ENCODE measurements at regions not wholly inside any gene's neighbourhood (a gene's known extent, or its start where the extent isn't known, plus 50 kb on each side); places are given as distances from the start of the nearest gene placed in this dataset.

DNA sequence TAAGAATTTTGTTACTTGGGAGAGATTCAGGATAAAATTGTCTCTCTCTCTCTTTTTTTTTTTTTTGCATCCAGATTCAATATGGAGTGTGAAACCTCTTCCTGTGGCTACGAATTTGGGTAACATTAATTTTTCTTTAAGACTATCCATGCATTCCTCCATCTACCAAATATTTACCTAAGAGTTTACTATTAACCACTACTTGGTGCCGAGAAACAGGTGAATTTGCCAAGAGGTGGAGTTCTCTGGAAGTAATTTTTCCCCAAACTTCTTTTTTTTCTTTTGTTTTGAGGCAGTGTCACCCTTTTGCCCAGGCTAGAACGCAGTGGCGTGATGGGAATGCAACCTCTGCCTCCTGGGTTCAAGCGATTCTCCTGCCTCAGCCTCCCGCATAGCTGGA is 206.3 kb upstream of the VLDLR start:
- H3K36me3 ChIP-seq (ENCODE audit: control insufficient read depth, insufficient read depth, low read length), result no peaks in the 10 kb centered on the region
- ATAC-seq (no peak), DNase-seq (ENCODE audit: extremely low read depth in 1 of 4, low spot score in 3 of 4) (no peak), FAIRE-seq (no peak)
- H3K4me1 ChIP-seq (replicated peaks in 1 of 2; ENCODE audit: control insufficient read depth in 2 of 2, insufficient read depth in 2 of 2, low read length in 2 of 2), result no peaks in the 10 kb centered on the region
- intact Hi-C loops (cut with micrococcal nuclease) (no loop called here), in situ Hi-C loops (cut with MboI) (no loop called here)
- no TSS peak for BruUV-seq (replicated peaks)
- H3K9ac ChIP-seq (ENCODE audit: insufficient read depth in 1 of 2, low read depth in 2 of 2, low read length in 2 of 2), result no peak overlapping the region
- no peak overlapping the region for H2AFZ ChIP-seq (ENCODE audit: low read depth, low read length)
- 0% methylated on average over 6 of the region's 6 CpGs for WGBS (ENCODE audit: insufficient coverage, low coverage, missing lambda C conversion rate)
- no peak overlapping the region for H3K4me3 ChIP-seq
- no peaks in the 10 kb centered on the region for H3K27me3 ChIP-seq (ENCODE audit: control insufficient read depth in 2 of 2, insufficient read depth in 2 of 2, low read length in 2 of 2)
- no peaks in the 10 kb centered on the region for H3K9me1 ChIP-seq (ENCODE audit: control insufficient read depth, insufficient read depth, low read length)
- no peaks in the 10 kb centered on the region for H4K20me1 ChIP-seq (replicated peaks; ENCODE audit: control insufficient read depth, insufficient read depth, low read length)
- CTCF ChIA-PET (ENCODE audit: low intra/inter-chr PET ratio), result no interaction called here
- no peaks in the 10 kb centered on the region for H3K79me2 ChIP-seq (ENCODE audit: control insufficient read depth, insufficient read depth, low read length)
- TF ChIP-seq DMBX1 (CRISPR knock-in tag; IDR thresholded peaks at IDR 0.05; ENCODE audit: borderline replicate concordance), result no peak
- TF ChIP-seq, protein P1, sequence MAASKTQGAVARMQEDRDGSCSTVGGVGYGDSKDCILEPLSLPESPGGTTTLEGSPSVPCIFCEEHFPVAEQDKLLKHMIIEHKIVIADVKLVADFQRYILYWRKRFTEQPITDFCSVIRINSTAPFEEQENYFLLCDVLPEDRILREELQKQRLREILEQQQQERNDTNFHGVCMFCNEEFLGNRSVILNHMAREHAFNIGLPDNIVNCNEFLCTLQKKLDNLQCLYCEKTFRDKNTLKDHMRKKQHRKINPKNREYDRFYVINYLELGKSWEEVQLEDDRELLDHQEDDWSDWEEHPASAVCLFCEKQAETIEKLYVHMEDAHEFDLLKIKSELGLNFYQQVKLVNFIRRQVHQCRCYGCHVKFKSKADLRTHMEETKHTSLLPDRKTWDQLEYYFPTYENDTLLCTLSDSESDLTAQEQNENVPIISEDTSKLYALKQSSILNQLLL (CRISPR knock-in tag; IDR thresholded peaks at IDR 0.05; ENCODE audit: borderline replicate concordance), result no peak
- TF ChIP-seq NR2F6 (CRISPR knock-in tag; IDR thresholded peaks at IDR 0.05), result no peak
- no peak for TF ChIP-seq ZNF384 (IDR thresholded peaks at IDR 0.05; ENCODE audit: low read depth, low read length)
- TF ChIP-seq GABPB1 (CRISPR knock-in tag; IDR thresholded peaks at IDR 0.05), result no peak
- TF ChIP-seq SRF (CRISPR knock-in tag; IDR thresholded peaks at IDR 0.05), result no peak
- no peak for TF ChIP-seq NRF1 (conservative IDR thresholded peaks at IDR 0.05 in 1 of 2, IDR thresholded peaks at IDR 0.05 in 1 of 2)
- TF ChIP-seq, protein P2, sequence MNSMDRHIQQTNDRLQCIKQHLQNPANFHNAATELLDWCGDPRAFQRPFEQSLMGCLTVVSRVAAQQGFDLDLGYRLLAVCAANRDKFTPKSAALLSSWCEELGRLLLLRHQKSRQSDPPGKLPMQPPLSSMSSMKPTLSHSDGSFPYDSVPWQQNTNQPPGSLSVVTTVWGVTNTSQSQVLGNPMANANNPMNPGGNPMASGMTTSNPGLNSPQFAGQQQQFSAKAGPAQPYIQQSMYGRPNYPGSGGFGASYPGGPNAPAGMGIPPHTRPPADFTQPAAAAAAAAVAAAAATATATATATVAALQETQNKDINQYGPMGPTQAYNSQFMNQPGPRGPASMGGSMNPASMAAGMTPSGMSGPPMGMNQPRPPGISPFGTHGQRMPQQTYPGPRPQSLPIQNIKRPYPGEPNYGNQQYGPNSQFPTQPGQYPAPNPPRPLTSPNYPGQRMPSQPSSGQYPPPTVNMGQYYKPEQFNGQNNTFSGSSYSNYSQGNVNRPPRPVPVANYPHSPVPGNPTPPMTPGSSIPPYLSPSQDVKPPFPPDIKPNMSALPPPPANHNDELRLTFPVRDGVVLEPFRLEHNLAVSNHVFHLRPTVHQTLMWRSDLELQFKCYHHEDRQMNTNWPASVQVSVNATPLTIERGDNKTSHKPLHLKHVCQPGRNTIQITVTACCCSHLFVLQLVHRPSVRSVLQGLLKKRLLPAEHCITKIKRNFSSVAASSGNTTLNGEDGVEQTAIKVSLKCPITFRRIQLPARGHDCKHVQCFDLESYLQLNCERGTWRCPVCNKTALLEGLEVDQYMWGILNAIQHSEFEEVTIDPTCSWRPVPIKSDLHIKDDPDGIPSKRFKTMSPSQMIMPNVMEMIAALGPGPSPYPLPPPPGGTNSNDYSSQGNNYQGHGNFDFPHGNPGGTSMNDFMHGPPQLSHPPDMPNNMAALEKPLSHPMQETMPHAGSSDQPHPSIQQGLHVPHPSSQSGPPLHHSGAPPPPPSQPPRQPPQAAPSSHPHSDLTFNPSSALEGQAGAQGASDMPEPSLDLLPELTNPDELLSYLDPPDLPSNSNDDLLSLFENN (IDR thresholded peaks at IDR 0.05; ENCODE audit: low read depth in 2 of 2, low read length in 2 of 2), result no peak
- TF ChIP-seq, protein P3, sequence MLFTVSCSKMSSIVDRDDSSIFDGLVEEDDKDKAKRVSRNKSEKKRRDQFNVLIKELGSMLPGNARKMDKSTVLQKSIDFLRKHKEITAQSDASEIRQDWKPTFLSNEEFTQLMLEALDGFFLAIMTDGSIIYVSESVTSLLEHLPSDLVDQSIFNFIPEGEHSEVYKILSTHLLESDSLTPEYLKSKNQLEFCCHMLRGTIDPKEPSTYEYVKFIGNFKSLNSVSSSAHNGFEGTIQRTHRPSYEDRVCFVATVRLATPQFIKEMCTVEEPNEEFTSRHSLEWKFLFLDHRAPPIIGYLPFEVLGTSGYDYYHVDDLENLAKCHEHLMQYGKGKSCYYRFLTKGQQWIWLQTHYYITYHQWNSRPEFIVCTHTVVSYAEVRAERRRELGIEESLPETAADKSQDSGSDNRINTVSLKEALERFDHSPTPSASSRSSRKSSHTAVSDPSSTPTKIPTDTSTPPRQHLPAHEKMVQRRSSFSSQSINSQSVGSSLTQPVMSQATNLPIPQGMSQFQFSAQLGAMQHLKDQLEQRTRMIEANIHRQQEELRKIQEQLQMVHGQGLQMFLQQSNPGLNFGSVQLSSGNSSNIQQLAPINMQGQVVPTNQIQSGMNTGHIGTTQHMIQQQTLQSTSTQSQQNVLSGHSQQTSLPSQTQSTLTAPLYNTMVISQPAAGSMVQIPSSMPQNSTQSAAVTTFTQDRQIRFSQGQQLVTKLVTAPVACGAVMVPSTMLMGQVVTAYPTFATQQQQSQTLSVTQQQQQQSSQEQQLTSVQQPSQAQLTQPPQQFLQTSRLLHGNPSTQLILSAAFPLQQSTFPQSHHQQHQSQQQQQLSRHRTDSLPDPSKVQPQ (CRISPR knock-in tag; IDR thresholded peaks at IDR 0.05; ENCODE audit: borderline replicate concordance), result no peak
- no peak for TF ChIP-seq SREBF1 (IDR thresholded peaks at IDR 0.05; ENCODE audit: borderline replicate concordance, low read depth, low read length)
- TF ChIP-seq TRIM28 (IDR thresholded peaks at IDR 0.05), result no peak
- TF ChIP-seq EP400 (IDR thresholded peaks at IDR 0.05), result no peak
- TF ChIP-seq XRCC5 (IDR thresholded peaks at IDR 0.05; ENCODE audit: low read depth, low read length), result no peak
- TF ChIP-seq NFATC3 (IDR thresholded peaks at IDR 0.05), result no peak
- POLR2A ChIA-PET, result no interaction called here
- no peak overlapping the region for H3K27ac ChIP-seq (ENCODE audit: extremely low read depth, low read depth, low read length)
- no peaks in the 10 kb centered on the region for H3K9me3 ChIP-seq (replicated peaks; ENCODE audit: control insufficient read depth, insufficient read depth, low read depth, low read length)
- no peak overlapping the region for H3K4me2 ChIP-seq (ENCODE audit: insufficient read depth, low read length)
